Naive thymus-derived CD4-positive, alpha-beta T cell (primary cell): ENCODE measurements at regions not wholly inside any gene's neighbourhood (a gene's known extent, or its start where the extent isn't known, plus 50 kb on each side); places are given as distances from the start of the nearest gene placed in this dataset.

ENCODE experiments used
- ATAC-seq: fragments of 150-1000 bp; cut with Tn5 transposase; 2 replicates; pipeline ENCODE4 v1.10.0; 2021; ENCODE audit warnings: mild to moderate bottlenecking, moderate library complexity
- CTCF ChIA-PET: fragments of 350-600 bp; sonication (Branson Sonifier 250); formaldehyde crosslinking; loops from one replicate; lab custom pipeline; 2021; ENCODE audit warnings: antibody characterized with exemption; lab: Charles Lee
- POLR2A ChIA-PET: fragments of 350-600 bp; sonication (Branson Sonifier 250); formaldehyde crosslinking; loops from one replicate; lab custom pipeline; 2021; ENCODE audit warnings: antibody characterized with exemption, inconsistent platforms; lab: Charles Lee
- DNase-seq, 9 donors: peaks; one replicate each; pipeline versions ENCODE4 v3.0.0 to v3.0.0-alpha.2; 2020 to 2022; ENCODE audit warnings: mixed read lengths in 1 of 9
- H3K27ac ChIP-seq: one replicate; pipeline ENCODE4 v1.7.0; 2013; ENCODE audit warnings: mild to moderate bottlenecking, low read depth, low read length, moderate library complexity
- H3K27me3 ChIP-seq, 2 donors: one replicate each; pipeline ENCODE4 v1.7.0; 2013; ENCODE audit warnings: low read length in 2 of 2, mild to moderate bottlenecking in 2 of 2, moderate library complexity in 2 of 2; ENCODE audit not compliant: control insufficient read depth in 2 of 2, insufficient read depth in 2 of 2
- H3K36me3 ChIP-seq, 3 experiments: 1 replicate in 2 of 3; 2 replicates in 1 of 3; pipeline ENCODE4 v1.7.0; 2013; ENCODE audit warnings: low read length in 3 of 3, mild to moderate bottlenecking in 3 of 3, moderate library complexity in 1 of 3; ENCODE audit not compliant: insufficient read depth in 3 of 3, control insufficient read depth in 2 of 3
- H3K4me1 ChIP-seq, 2 donors: one replicate each; pipeline ENCODE4 v1.7.0; 2013; ENCODE audit warnings: low read length in 2 of 2, mild to moderate bottlenecking in 2 of 2, moderate library complexity in 1 of 2; ENCODE audit not compliant: control insufficient read depth in 2 of 2, insufficient read depth in 2 of 2
- H3K4me3 ChIP-seq: 2 replicates; pipeline ENCODE4 v1.7.0; 2013; ENCODE audit warnings: mild to moderate bottlenecking, low read length
- H3K9me3 ChIP-seq, 3 experiments: 1 replicate in 2 of 3; 2 replicates in 1 of 3; pipeline ENCODE4 v1.7.0; 2013; ENCODE audit warnings: low read length in 3 of 3; ENCODE audit not compliant: control insufficient read depth in 2 of 3
- H3K27ac Mint-ChIP-seq, 9 donors: one replicate each; pipeline ENCODE4 v1.8.0; 2020 to 2022; ENCODE audit warnings: mixed read lengths in 9 of 9, mild to moderate bottlenecking in 8 of 9, moderate library complexity in 5 of 9, inconsistent platforms in 2 of 9
- H3K27me3 Mint-ChIP-seq, 5 donors: one replicate each; pipeline ENCODE4 v1.8.0; 2021 to 2022; ENCODE audit warnings: mixed read lengths in 5 of 5, mild to moderate bottlenecking in 1 of 5
- H3K36me3 Mint-ChIP-seq, 5 donors: one replicate each; pipeline ENCODE4 v1.8.0; 2020 to 2022; ENCODE audit warnings: mixed read lengths in 5 of 5, mild to moderate bottlenecking in 3 of 5, inconsistent platforms in 1 of 5
- H3K4me1 Mint-ChIP-seq, 7 donors: one replicate each; pipeline ENCODE4 v1.8.0; 2020 to 2022; ENCODE audit warnings: mixed read lengths in 7 of 7, mild to moderate bottlenecking in 3 of 7, inconsistent platforms in 1 of 7
- H3K4me3 Mint-ChIP-seq, 10 donors: one replicate each; pipeline ENCODE4 v1.8.0; 2020 to 2022; ENCODE audit warnings: mild to moderate bottlenecking in 10 of 10, mixed read lengths in 10 of 10, moderate library complexity in 6 of 10, inconsistent platforms in 2 of 10
- H3K9me3 Mint-ChIP-seq, 11 donors: one replicate each; pipeline ENCODE4 v1.8.0; 2020 to 2022; ENCODE audit warnings: mixed read lengths in 11 of 11, mild to moderate bottlenecking in 4 of 11, inconsistent platforms in 1 of 11, moderate library complexity in 1 of 11
- intact Hi-C, 2 donors: fragments of 100-400 bp; cut with micrococcal nuclease; formaldehyde crosslinking; loops; one replicate each; pipeline ENCODE4 v1.15.1; 2023

DNA sequence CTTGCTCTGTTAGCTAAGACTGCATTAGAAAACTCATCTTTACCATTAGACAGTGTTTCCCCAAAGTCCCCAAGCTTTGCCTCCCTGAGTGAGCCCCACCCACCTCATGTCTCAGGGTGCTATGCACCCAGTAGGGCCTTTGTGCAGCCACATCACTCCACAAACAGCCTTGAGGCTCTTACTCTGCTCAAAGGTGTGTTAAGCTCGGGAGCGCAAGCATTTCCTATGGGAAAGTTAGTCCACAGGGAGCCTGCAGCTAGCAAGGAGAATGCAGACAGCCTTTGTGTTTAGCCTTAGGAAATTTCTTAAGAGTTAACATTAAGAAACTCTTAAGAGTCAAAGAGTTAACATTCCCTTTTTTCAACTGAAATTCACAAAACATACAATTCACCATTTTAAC is 278.8 kb downstream of the AJAP1 start:
- no peak overlapping the region for H3K27ac Mint-ChIP-seq
- no peaks in the 10 kb centered on the region for H3K9me3 Mint-ChIP-seq
- H3K27me3 Mint-ChIP-seq = no peaks in the 10 kb centered on the region
- H3K4me1 Mint-ChIP-seq = no peaks in the 10 kb centered on the region
- Histone ChIP-seq H3K4me1 (no peaks in the 10 kb centered on the region), H3K36me3 (no peaks in the 10 kb centered on the region), H3K9me3 (no peaks in the 10 kb centered on the region), H3K27me3 (no peaks in the 10 kb centered on the region), H3K27ac (no peak overlapping the region), H3K4me3 (no peak overlapping the region)
- H3K4me3 Mint-ChIP-seq = no peak overlapping the region
- ChIA-PET CTCF (no interaction called here), POLR2A (no interaction called here)
- intact Hi-C loops = no loop called here
- ATAC-seq (no peak), DNase-seq (no peak)
- H3K36me3 Mint-ChIP-seq = no peaks in the 10 kb centered on the region

DNA sequence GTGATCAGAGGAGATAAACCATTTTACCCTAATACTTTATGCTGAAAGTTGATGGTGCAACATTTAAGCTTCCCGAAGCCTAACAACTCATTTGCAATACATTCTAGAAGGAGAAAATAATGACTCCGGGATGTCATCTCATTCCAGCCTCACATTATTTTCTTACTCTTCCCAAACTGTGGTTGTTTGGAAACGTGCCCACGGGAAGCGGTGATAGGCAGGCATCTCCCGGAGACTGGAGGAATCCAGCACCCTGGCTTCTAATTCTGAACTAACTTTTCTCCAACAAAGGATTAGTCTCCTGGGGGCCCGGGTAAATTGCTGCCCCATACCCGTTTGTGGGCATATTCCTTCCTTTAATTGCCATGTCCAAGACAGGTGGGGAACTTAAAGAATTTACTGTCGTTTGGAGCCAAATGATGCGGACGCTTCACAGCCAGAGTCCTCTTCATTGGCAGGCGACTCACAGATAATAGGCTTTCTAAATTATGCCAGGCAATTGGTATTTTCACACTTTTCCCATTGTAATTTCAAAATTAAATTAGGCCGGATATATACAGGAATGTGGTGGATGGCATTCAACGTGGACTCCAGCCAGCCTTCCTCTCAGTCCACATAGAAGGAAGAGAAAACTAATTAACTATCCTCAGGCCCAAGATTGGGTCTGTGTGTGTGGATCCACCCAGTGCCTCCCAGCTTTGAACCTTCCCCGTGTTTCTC is 278.1 kb downstream of the AJAP1 start:
- CTCF ChIA-PET = interaction anchor here (0.7 kb wide), 1 partner anchor 1194 kb away, joined by 5 read pairs; no protein-coding TSS in a partner anchor
- H3K27ac ChIP-seq = no peak overlapping the region
- POLR2A ChIA-PET = no interaction called here
- H3K27me3 ChIP-seq = no peaks in the 10 kb centered on the region
- H3K36me3 ChIP-seq = no peaks in the 10 kb centered on the region
- ATAC-seq (no peak), DNase-seq (no peak)
- H3K4me3 Mint-ChIP-seq = no peak overlapping the region
- no peaks in the 10 kb centered on the region for H3K36me3 Mint-ChIP-seq
- H3K27me3 Mint-ChIP-seq = no peaks in the 10 kb centered on the region
- no peaks in the 10 kb centered on the region for H3K9me3 ChIP-seq
- no peak overlapping the region for H3K4me3 ChIP-seq
- no peak overlapping the region for H3K27ac Mint-ChIP-seq
- no peaks in the 10 kb centered on the region for H3K4me1 ChIP-seq
- no peaks in the 10 kb centered on the region for H3K4me1 Mint-ChIP-seq
- intact Hi-C loops = no loop called here
- H3K9me3 Mint-ChIP-seq = no peaks in the 10 kb centered on the region

DNA sequence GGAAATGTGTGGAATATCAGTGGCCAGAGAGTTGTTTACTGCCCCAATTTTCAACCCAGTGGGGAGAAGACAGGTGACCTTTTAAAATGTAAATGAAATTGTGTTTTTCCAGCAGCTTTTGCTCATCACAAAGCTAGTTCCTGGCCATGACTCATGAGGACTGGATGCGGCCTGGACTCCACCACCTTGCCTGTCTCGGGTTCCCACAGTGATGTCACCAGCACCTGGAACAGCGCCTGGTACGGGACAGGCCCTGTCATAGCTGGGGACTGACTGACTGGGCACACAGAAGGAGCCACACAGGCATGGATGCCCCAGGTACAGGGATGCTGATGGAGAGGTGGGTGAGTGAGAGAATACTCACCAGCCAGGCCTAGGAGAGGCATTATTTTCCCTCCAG is 277.1 kb downstream of the AJAP1 start:
- no peaks in the 10 kb centered on the region for H3K4me1 ChIP-seq
- POLR2A ChIA-PET = no interaction called here
- Mint-ChIP-seq H3K4me1 (no peaks in the 10 kb centered on the region), H3K36me3 (no peaks in the 10 kb centered on the region), H3K9me3 (no peaks in the 10 kb centered on the region), H3K27ac (no peak overlapping the region), H3K4me3 (no peak overlapping the region), H3K27me3 (no peaks in the 10 kb centered on the region)
- no peak overlapping the region for H3K4me3 ChIP-seq
- no peaks in the 10 kb centered on the region for H3K9me3 ChIP-seq
- H3K27ac ChIP-seq = no peak overlapping the region
- H3K36me3 ChIP-seq = no peaks in the 10 kb centered on the region
- DNase-seq (no peak), ATAC-seq (no peak)
- no peaks in the 10 kb centered on the region for H3K27me3 ChIP-seq
- CTCF ChIA-PET = no interaction called here
- intact Hi-C loops = no loop called here

GRCh38 chr1:4928186-4928585 is 273.8 kb downstream of the AJAP1 start:
- no peaks in the 10 kb centered on the region for H3K36me3 ChIP-seq
- no peaks in the 10 kb centered on the region for H3K27me3 ChIP-seq
- POLR2A ChIA-PET = no interaction called here
- H3K27ac Mint-ChIP-seq = no peak overlapping the region
- no peak overlapping the region for H3K4me3 Mint-ChIP-seq
- H3K36me3 Mint-ChIP-seq = no peaks in the 10 kb centered on the region
- H3K9me3 Mint-ChIP-seq = no peaks in the 10 kb centered on the region
- H3K4me1 ChIP-seq = no peaks in the 10 kb centered on the region
- intact Hi-C loops = no loop called here
- no peaks in the 10 kb centered on the region for H3K9me3 ChIP-seq
- H3K27ac ChIP-seq = no peak overlapping the region
- H3K4me3 ChIP-seq = no peak overlapping the region
- DNase-seq (no peak), ATAC-seq (no peak)
- peaks cover 0 to 5% (median 0%) of the 10 kb centered on the region in 5 donors for H3K27me3 Mint-ChIP-seq
- CTCF ChIA-PET = no interaction called here
- no peaks in the 10 kb centered on the region for H3K4me1 Mint-ChIP-seq

DNA sequence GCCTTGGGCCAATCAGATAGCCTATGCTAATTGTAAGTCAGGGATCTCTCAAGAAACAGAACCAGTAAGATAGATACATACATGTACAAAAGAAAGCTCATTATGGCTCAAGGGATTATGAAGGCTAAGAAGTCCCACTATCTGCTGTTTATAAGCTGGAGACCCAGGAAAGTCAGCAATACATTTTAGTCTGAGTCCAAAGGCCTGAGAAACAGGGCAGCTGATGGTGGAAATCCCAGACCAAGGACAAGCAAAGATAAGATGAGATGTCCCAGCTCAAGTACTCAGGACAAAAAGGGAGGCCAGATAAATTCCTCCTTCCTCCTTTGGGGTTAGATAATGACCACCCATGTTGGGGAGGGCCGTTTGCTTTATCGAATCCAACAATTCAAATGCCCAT is 269.9 kb downstream of the AJAP1 start:
- no peak for DNase-seq
- H3K36me3 ChIP-seq = no peaks in the 10 kb centered on the region
- H3K27me3 ChIP-seq = no peaks in the 10 kb centered on the region
- CTCF ChIA-PET = no interaction called here
- no peaks in the 10 kb centered on the region for H3K4me1 ChIP-seq
- peaks cover 0 to 14% (median 3%) of the 10 kb centered on the region in 5 donors for H3K27me3 Mint-ChIP-seq
- H3K36me3 Mint-ChIP-seq = peaks cover 0 to 13% (median 0%) of the 10 kb centered on the region in 5 donors
- intact Hi-C loops = no loop called here
- POLR2A ChIA-PET = no interaction called here
- no peaks in the 10 kb centered on the region for H3K4me1 Mint-ChIP-seq
- no peak overlapping the region for H3K27ac ChIP-seq
- no peak overlapping the region for H3K4me3 ChIP-seq
- no peak overlapping the region for H3K4me3 Mint-ChIP-seq
- no peak for ATAC-seq
- H3K9me3 ChIP-seq = peaks cover 0 to 8% (median 0%) of the 10 kb centered on the region in 3 experiments
- H3K9me3 Mint-ChIP-seq = peaks cover 0 to 21% (median 8%) of the 10 kb centered on the region in 11 donors
- H3K27ac Mint-ChIP-seq = no peak overlapping the region

DNA sequence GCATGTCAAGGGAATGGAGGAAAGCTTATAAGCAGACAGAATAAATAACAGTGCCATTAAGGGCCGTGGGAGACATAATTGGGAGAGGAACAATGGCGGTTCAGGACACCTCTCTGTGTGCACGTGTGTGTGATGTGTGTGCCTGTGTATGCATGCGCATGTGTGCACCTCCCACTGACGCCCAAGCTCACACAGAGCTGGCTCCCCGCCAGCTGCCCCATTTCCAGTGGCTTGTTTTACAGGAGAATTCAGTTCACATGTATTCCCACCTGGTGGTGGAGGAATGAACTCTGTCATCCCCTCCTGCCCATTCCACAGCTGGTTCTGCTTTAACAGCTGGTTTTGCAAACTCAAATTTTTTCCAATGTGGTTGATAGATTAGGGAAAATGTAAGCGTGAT is 262.2 kb downstream of the AJAP1 start:
- Histone ChIP-seq H3K4me1 (no peaks in the 10 kb centered on the region), H3K4me3 (no peak overlapping the region), H3K9me3 (peaks cover 0 to 8% (median 0%) of the 10 kb centered on the region in 3 experiments), H3K27me3 (no peaks in the 10 kb centered on the region), H3K27ac (no peak overlapping the region), H3K36me3 (no peaks in the 10 kb centered on the region)
- no peak for ATAC-seq
- H3K36me3 Mint-ChIP-seq = peaks cover 0 to 16% (median 0%) of the 10 kb centered on the region in 5 donors
- H3K27me3 Mint-ChIP-seq = peaks cover 0 to 30% (median 7%) of the 10 kb centered on the region in 5 donors
- H3K4me3 Mint-ChIP-seq = no peak overlapping the region
- ChIA-PET CTCF (no interaction called here), POLR2A (no interaction called here)
- no peak overlapping the region for H3K27ac Mint-ChIP-seq
- no peak for DNase-seq
- intact Hi-C loops = no loop called here
- no peaks in the 10 kb centered on the region for H3K4me1 Mint-ChIP-seq
- H3K9me3 Mint-ChIP-seq = peaks cover 0 to 31% (median 10%) of the 10 kb centered on the region in 11 donors

DNA sequence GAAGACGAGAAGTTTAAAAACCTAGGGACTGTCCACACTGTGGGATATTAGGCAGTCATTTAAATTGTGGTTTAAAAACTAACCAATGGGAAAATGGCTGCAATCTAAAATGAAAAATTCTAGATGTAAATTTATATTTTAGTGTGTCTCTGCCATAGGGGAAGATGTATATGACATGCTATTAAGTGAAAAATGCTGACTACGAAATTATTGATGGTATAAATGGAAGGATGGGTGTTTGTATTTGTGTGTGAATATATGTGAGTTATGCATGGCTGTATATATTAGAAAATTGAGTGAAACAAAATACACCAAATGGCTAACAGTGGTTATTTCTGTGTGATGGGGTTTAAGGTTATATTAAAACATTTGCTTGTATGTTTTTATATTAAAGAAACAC is 260.7 kb downstream of the AJAP1 start:
- Mint-ChIP-seq H3K27ac (no peak overlapping the region), H3K4me1 (no peaks in the 10 kb centered on the region), H3K9me3 (peaks cover 0 to 19% (median 9%) of the 10 kb centered on the region in 11 donors), H3K27me3 (peaks cover 0 to 28% (median 7%) of the 10 kb centered on the region in 5 donors), H3K4me3 (no peak overlapping the region), H3K36me3 (peaks cover 0 to 10% (median 0%) of the 10 kb centered on the region in 5 donors)
- no peak for ATAC-seq
- intact Hi-C loops = no loop called here
- DNase-seq = no peak
- H3K4me3 ChIP-seq = no peak overlapping the region
- H3K27me3 ChIP-seq = no peaks in the 10 kb centered on the region
- peaks cover 0 to 4% (median 0%) of the 10 kb centered on the region in 3 experiments for H3K9me3 ChIP-seq
- ChIA-PET CTCF (no interaction called here), POLR2A (no interaction called here)
- H3K27ac ChIP-seq = no peak overlapping the region
- H3K36me3 ChIP-seq = no peaks in the 10 kb centered on the region
- no peaks in the 10 kb centered on the region for H3K4me1 ChIP-seq
